Ishikawa (cell line): ENCODE measurements at regions not wholly inside any gene's neighbourhood (a gene's known extent, or its start where the extent isn't known, plus 50 kb on each side); places are given as distances from the start of the nearest gene placed in this dataset.
A peak's percentile ranks its signal among the peaks of the same experiment; 100 is the strongest.

Experiments used
- CEBPB ChIP-seq: IDR thresholded peaks from 2 replicates; pipeline ENCODE4 v1.6.1; 2012
- CREB1 ChIP-seq: IDR thresholded peaks from 2 replicates; pipeline ENCODE4 v1.6.1; 2012; ENCODE audit warnings: low read depth
- EGR1 ChIP-seq: IDR thresholded peaks from 2 replicates; pipeline ENCODE4 v1.6.1; 2012
- EP300 ChIP-seq: IDR thresholded peaks from 2 replicates; pipeline ENCODE4 v1.6.1; 2012; ENCODE audit warnings: borderline replicate concordance
- FOXM1 ChIP-seq: IDR thresholded peaks from 2 replicates; pipeline ENCODE4 v1.6.1; 2012; ENCODE audit warnings: low read depth, borderline replicate concordance
- MAX ChIP-seq: IDR thresholded peaks from 2 replicates; pipeline ENCODE4 v1.6.1; 2012
- NFIC ChIP-seq: IDR thresholded peaks from 2 replicates; pipeline ENCODE4 v1.6.1; 2012
- RAD21 ChIP-seq: IDR thresholded peaks from 2 replicates; pipeline ENCODE4 v1.6.1; 2012; ENCODE audit warnings: low read depth
- REST ChIP-seq: IDR thresholded peaks from 2 replicates; pipeline ENCODE4 v1.6.1; 2012; ENCODE audit warnings: low read depth, mild to moderate bottlenecking
- TAF1 ChIP-seq: IDR thresholded peaks from 2 replicates; pipeline ENCODE4 v1.6.1; 2012; ENCODE audit warnings: low read depth, mild to moderate bottlenecking
- TCF12 ChIP-seq: IDR thresholded peaks from 2 replicates; pipeline ENCODE4 v1.6.1; 2012; ENCODE audit warnings: low read depth
- TEAD4 ChIP-seq: IDR thresholded peaks from 2 replicates; pipeline ENCODE4 v1.6.1; 2012
- USF1 ChIP-seq: IDR thresholded peaks from 2 replicates; pipeline ENCODE4 v1.6.1; 2012
- YY1 ChIP-seq: IDR thresholded peaks from 2 replicates; pipeline ENCODE4 v1.6.1; 2012; ENCODE audit warnings: low read depth
- ZBTB7A ChIP-seq: IDR thresholded peaks from 2 replicates; pipeline ENCODE4 v1.6.1; 2012; ENCODE audit warnings: low read depth

DNA sequence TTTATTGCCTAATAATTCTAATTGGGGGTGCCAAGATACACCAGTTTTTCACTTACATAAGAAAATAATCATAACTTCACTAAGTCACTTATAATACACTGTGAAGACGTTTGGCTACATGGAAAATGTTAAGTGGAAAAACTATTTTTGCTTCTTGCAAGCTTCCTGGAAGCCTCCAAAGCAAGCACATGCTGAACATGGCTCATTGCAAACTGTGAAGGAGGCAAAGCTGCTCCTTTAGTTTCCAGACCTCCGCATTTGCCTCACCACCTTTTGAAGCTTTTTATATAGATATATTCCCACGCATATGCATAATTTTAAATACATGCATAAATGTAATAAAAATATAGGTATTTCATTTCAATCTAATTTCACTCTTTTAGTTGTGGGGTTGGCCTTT lies 285.6 kb upstream of the PRDM9 start:
- TF ChIP-seq ZBTB7A (no peak), MAX (no peak), TAF1 (no peak), CEBPB (no peak), EP300 (no peak), USF1 (no peak), FOXM1 (no peak), NFIC (no peak), REST (no peak), YY1 (no peak), EGR1 (no peak), RAD21 (no peak), CREB1 (no peak)

- TF ChIP-seq CEBPB (no peak), NFIC (no peak), RAD21 (no peak), TCF12 (no peak), REST (no peak), CREB1 (no peak)
These were observed 290.2 kb upstream of the PRDM9 start for GRCh38 chr5:23217159-23217558.

- TF ChIP-seq CREB1 = no peak
- no peak for TF ChIP-seq RAD21
- TF ChIP-seq ZBTB7A = no peak
- no peak for TF ChIP-seq YY1
- no peak for TF ChIP-seq CEBPB
- no peak for TF ChIP-seq EGR1
- no peak for TF ChIP-seq REST
- no peak for TF ChIP-seq MAX
- no peak for TF ChIP-seq TEAD4
- TF ChIP-seq TCF12 = no peak
- no peak for TF ChIP-seq TAF1
- TF ChIP-seq EP300 = no peak
- TF ChIP-seq NFIC = no peak
- no peak for TF ChIP-seq FOXM1
- no peak for TF ChIP-seq USF1
These were observed 291.1 kb upstream of the PRDM9 start for GRCh38 chr5:23216345-23216744.

DNA sequence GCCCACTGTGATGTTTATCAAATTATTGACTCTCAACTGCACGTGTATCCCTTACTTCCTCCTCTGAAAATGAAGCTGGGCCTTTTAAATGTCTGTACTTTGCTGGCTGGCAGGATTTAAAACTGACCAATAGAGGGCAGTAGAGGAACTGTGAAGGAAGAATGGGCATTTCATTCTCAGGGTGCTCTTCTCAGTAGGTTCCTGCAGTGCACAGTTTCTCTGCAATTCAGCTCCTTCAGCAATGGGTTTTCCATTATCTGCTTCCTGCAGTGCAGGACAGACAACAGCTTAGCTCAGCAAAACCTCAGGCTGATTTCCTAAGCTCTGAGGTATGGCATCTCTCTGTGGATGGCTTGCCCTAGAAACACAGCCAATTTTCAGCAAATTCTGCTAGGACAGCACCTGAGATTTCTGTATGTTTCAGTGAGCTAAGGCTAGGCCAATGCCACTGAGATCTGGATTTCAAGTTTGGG lies 298.4 kb upstream of the PRDM9 start:
- TF ChIP-seq MAX (0 out of 2 replicates have a peak, but pooled peaks have one; percentile 25), YY1 (no peak), FOXM1 (no peak), ZBTB7A (no peak), CEBPB (no peak), TEAD4 (0 out of 2 replicates have a peak, but pooled peaks have one; percentile 11), EP300 (no peak), TCF12 (no peak), USF1 (no peak), REST (no peak), NFIC (no peak), EGR1 (no peak), TAF1 (no peak), RAD21 (peak; percentile 78), CREB1 (no peak)
